GM21723 (cell line): ENCODE measurements at regions not wholly inside any gene's neighbourhood (a gene's known extent, or its start where the extent isn't known, plus 50 kb on each side); places are given as distances from the start of the nearest gene placed in this dataset.

Source experiments
- ATAC-seq: cut with Tn5 transposase; IDR thresholded peaks from one replicate; pipeline ENCODE4 v1.9.1; 2021; ENCODE audit warnings: mild to moderate bottlenecking, moderate library complexity; ENCODE audit not compliant: unreplicated experiment

GRCh38 chr14:97377550-97377949 lies 580.4 kb downstream of the VRK1 start:
- no peak for ATAC-seq

DNA sequence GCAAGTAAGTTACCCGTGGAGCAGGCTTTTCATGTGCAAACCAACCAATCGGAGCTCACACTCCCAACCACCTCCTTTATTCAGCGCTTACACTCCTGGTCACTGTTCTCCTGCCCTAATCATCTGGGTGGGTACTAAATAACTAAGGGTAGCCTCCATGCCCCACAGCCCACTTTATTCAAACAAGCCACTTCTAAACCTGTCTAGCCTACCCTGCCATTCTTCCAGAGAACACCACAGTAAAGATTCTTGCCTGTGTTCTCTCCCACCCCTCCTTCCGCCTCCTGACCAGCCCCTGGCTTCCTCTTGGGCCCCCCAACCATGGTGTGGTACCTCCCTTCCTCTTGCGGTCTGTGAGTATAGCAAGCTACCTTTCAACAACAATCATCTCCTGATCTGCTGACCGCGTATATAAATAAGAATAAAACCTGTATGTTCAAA lies 581.9 kb downstream of the VRK1 start:
- ATAC-seq, result no peak

- ATAC-seq, result no peak
Measured at GRCh38 chr14:97380539-97380941, 583.4 kb downstream of the VRK1 start.

DNA sequence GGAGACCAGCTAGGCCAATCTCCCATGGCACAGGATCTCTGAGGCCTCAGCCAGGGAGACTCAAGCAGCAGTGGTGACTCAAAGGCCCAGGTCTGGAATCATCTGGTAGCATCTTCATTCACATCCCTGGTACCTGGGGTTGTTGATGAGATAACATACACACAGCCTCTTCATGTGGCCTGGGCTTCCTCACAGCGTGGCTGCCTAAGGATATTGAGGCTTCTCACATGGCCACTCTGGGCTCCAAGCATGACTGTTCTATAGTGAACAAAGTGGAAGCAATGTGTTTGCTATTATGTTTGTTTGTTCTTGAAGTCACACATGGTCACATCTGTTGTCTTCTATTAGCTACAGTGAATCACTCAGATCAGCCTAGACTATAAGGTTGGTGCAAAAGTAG lies 584.1 kb downstream of the VRK1 start:
- no peak for ATAC-seq

DNA sequence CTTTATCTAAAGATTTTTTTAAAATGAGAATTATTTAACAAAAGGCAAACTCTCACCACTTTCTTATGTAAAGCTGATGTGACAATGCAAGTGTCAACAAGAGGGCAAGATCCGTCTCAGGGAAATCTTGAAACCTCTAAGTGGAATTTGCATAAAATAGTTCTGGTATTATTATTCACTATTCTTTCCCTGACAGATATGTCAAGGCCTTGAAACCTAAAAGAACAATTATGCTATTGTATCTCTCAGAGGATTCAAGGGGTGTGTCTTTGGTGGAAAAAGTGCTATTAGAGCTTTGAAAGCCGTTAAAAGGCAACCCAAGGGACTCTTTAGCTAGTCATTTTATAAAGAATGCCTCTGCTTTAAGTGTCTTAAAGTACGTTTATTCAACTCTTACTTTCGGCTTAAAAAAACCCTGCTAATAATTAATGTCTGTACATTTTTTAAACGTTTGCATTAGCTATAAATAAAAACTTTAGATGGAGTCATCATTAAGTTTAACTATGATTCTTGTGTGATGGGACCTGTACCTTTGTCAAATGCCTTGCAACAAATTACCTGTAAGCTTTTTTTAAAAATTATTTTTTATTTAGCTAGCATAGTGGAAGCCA lies 585.5 kb downstream of the VRK1 start:
- ATAC-seq, result no peak

DNA sequence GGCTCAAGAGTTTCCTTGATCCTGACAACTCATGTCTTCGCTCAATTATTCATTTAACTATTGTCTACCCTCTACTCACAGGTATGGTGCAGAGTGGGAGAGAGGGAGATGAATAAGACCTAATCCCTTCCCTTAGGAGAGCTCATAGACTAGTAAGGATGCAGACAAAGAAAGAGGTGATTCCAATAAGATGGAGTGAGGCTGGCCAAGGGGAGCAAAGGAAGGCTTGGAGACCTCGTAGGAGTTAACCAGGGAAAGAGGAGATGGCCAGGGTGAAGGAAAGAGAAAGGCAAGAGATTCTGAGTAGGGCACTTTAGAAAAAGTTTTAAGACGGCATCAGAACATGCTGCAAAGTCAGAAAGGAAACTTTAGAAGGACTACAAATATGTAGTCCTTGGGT lies 588.5 kb downstream of the VRK1 start:
- ATAC-seq, result no peak

DNA sequence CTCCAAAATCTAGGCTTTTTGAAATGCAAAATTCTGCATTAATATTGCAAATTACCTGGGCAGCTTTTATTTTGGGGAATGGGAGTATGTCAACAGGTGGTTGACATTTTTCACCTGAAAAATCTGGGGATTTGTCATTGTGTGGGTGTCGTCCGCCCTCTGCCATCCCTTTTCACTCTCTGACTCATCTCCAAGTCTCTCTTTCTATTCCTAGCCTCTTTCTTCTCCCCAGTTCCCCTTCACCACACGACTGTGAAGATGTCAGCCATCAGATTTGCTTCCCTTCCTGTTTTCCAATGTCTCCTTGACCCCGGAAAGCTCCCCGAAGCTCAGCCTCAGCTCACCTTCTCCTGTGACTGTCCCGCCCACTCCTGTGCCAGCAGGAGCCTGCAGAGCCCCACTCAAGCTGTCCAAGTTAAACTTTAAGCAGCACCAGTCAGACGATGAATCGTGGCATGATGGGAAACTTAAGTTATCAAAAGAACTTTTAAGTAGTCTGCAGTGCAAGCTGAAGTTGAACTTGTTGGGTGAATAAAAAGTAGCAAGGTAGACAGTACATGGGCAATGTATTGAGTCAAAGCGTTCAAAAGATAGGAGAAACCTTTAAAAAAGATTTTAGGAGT lies 590.2 kb downstream of the VRK1 start:
- ATAC-seq, result no peak

GRCh38 chr14:97388408-97388807 lies 591.2 kb downstream of the VRK1 start:
- ATAC-seq, result no peak

DNA sequence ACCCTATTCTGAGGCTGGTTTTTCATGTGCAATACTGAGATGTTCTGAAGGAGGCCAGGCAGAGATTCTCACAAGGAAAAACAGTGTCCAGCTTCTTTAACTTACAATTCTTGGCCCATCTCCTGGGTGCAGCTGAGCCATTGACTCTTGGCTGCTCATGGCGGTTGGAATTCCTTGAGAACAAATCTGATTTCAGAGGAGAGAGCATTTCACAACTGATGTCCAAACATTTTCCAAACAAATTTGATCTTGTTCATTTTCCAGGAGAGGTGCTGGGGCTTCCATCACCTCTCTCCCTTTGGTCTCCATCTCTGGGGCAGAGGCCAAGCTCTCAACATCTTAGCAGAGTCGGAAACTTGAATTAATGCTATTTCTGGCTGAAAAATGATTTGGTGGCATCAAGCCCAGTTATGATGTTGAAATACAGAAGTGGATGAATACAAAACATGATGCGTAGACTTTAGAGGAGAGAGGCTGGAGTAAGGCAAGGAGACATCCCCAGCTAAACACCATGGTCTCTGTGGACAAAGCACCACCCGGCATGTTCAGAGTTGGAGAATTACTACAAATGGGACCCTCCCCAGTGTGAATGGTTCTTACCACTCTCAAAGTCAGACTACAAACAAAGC lies 593.0 kb downstream of the VRK1 start:
- no peak for ATAC-seq

DNA sequence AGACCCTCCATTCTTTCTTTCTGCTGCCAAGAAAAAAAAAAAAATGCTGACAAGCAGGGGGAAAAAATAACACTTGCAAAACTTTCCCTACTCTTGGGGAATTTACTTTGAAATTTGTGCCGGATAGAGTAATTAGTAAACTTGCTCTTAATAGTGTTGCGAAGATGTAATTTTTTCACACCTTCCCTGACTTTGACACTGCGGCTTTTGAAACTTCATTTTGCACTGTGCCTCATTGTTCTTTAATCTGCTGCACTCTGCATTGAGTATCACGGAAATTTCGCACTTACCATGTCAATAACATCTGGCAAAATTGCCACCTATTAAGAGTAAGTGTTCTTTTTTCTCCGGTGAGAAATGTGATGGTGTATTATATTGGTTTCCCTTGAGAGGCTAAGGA lies 596.1 kb downstream of the VRK1 start:
- ATAC-seq, result no peak

GRCh38 chr14:97395068-97395467 lies 597.9 kb downstream of the VRK1 start:
- no peak for ATAC-seq

- no peak for ATAC-seq
Measured at GRCh38 chr14:97401714-97402113, 604.5 kb downstream of the VRK1 start.

GRCh38 chr14:97402279-97402678 lies 605.1 kb downstream of the VRK1 start:
- ATAC-seq, result no peak

- no peak for ATAC-seq
Measured at GRCh38 chr14:97407701-97408407, 610.7 kb downstream of the VRK1 start.

DNA sequence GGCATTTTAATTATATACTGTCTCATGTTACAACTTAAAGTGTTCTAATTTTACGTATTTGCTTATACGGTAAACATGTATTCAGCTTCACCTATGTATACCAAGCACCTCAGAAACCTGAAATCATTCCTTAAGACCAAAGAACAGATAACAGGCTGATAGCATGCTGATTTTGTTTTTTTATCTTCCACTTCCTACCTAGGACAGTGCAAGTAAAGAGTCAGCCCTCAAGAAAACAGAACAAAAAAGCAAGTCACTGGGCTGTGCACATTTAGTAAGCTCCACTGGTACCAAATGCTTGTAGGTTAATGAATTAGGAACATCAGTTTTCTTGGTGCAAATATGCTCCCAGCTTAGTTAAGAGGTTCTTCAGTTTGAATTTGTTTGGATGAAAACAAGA lies 611.3 kb downstream of the VRK1 start:
- ATAC-seq, result no peak

- ATAC-seq, result no peak
Measured at GRCh38 chr14:97408937-97409815, 612.0 kb downstream of the VRK1 start.

DNA sequence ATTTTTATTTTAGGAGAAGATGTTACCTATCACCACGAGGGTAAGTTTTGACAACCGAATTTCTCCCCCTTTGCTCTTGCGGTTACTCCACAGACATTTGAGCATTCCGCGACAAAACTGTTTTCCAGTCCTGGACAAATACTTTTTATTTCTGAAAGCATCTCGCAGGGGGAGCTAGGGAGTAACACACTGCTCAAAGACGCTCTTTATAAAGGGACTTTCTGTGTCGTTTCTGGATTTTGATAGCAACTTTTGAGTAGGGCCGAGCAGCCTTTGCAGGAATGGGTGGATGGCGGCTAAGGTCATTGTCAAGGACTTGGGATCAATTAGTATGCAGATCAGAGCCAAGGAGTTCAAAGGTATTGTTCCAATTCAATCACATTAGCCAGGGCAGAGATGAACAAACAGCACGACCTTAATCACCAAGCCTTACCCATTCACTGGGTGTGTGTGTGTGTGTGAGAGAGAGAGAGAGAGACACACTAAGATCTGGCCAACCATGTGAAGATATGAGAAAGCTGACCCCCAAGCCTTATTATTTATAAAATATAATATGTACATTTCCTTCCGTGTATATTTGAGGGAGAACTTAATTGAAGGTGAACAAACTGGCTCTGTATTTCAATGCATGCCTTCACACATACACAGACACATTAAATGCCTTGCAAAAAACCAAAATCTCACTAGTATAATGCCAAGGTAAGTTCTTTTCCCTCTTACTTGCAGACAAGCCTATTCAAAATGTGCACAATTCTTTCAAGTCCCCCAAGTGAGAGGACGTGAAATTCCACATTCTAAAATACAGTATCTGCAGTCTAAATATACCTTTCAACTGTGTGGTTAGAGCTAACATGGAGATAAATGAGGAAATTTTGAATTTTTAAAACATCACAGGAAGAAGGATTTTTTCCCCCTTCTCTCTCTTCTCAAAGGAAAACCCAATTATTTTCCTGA lies 613.8 kb downstream of the VRK1 start:
- ATAC-seq, result no peak

- no peak for ATAC-seq
Measured at GRCh38 chr14:97411938-97412612, 614.9 kb downstream of the VRK1 start.

DNA sequence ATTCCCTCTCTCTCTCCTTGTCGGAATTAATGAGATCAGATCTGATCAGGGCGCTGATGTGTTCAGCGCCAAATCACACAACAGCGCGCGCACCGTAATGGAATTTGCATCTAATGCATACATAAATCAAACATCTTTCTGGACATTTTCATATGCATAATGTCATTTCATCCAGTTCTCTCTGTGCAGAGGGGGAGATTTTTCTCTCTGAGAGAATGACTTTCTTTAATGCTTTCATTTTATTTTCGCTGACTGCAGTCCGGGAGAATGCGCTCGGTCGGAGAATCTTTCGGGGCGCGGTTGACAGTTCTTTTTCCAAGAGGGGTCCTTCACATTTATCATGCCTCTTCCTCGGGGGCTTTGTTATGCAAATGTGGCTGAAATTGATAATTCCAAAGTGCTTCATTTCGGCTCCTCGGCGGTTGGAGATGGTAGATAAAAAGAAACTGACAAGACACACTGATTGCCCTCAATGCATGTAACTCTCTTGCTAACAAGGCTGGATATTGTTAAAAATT lies 615.9 kb downstream of the VRK1 start:
- ATAC-seq, result no peak
